ENCODE measurements at regions not wholly inside any gene's neighbourhood (a gene's known extent, or its start where the extent isn't known, plus 50 kb on each side); places are given as distances from the start of the nearest gene placed in this dataset.

- peak in 2 of 5 donors; percentile 53 to 73 for DNase-seq
- Histone ChIP-seq H3K27me3 (no peaks in the 10 kb centered on the region), H3K27ac (no peak overlapping the region), H3K4me3 (no peak overlapping the region), H3K9me3 (no peaks in the 10 kb centered on the region), H3K4me1 (ENCODE audit: insufficient read depth) (no peaks in the 10 kb centered on the region), H3K36me3 (no peaks in the 10 kb centered on the region)
- TF ChIP-seq EP300 (IDR thresholded peaks at IDR 0.05) (no peak), POLR2A (IDR thresholded peaks at IDR 0.05) (no peak), CTCF (IDR thresholded peaks at IDR 0.05) (no peak)
- intact Hi-C loops (cut with DNase I) = no loop called here
- WGBS, 3 donors = 79 to 90% (median 80%) methylated on average over 5 of the region's 5 CpGs
These were observed 122.6 kb upstream of the KLF4 start for GRCh38 chr9:107612136-107612535.

- H3K4me1 ChIP-seq (ENCODE audit: insufficient read depth) = no peaks in the 10 kb centered on the region
- intact Hi-C loops (cut with DNase I) = no loop called here
- H3K9me3 ChIP-seq = no peaks in the 10 kb centered on the region
- no peaks in the 10 kb centered on the region for H3K36me3 ChIP-seq
- DNase-seq = no peak
- TF ChIP-seq POLR2A (IDR thresholded peaks at IDR 0.05) = no peak
- no peak for TF ChIP-seq EP300 (IDR thresholded peaks at IDR 0.05)
- TF ChIP-seq CTCF (IDR thresholded peaks at IDR 0.05) = no peak
- no peaks in the 10 kb centered on the region for H3K27me3 ChIP-seq
- WGBS, 3 donors = 84 to 85% (median 84%) methylated on average over 2 of the region's 2 CpGs
- no peak overlapping the region for H3K27ac ChIP-seq
- H3K4me3 ChIP-seq = no peak overlapping the region
These were observed 120.0 kb upstream of the KLF4 start for GRCh38 chr9:107609547-107609946.

- no peaks in the 10 kb centered on the region for H3K9me3 ChIP-seq
- H3K36me3 ChIP-seq = no peaks in the 10 kb centered on the region
- DNase-seq = no peak
- no peaks in the 10 kb centered on the region for H3K4me1 ChIP-seq (ENCODE audit: insufficient read depth)
- WGBS, 3 donors = 89 to 90% (median 90%) methylated on average over 8 of the region's 8 CpGs
- H3K4me3 ChIP-seq = no peak overlapping the region
- intact Hi-C loops (cut with DNase I) = no loop called here
- H3K27me3 ChIP-seq = no peaks in the 10 kb centered on the region
- TF ChIP-seq CTCF (IDR thresholded peaks at IDR 0.05) = no peak
- no peak for TF ChIP-seq POLR2A (IDR thresholded peaks at IDR 0.05)
- no peak for TF ChIP-seq EP300 (IDR thresholded peaks at IDR 0.05)
- H3K27ac ChIP-seq = no peak overlapping the region
These were observed 116.7 kb upstream of the KLF4 start for GRCh38 chr9:107606149-107606790.

- intact Hi-C loops (cut with DNase I) = no loop called here
- TF ChIP-seq CTCF (IDR thresholded peaks at IDR 0.05) (no peak), POLR2A (IDR thresholded peaks at IDR 0.05) (no peak), EP300 (IDR thresholded peaks at IDR 0.05) (no peak)
- Histone ChIP-seq H3K4me1 (ENCODE audit: insufficient read depth) (no peaks in the 10 kb centered on the region), H3K9me3 (no peaks in the 10 kb centered on the region), H3K4me3 (no peak overlapping the region), H3K36me3 (no peaks in the 10 kb centered on the region), H3K27me3 (no peaks in the 10 kb centered on the region), H3K27ac (no peak overlapping the region)
- WGBS, 3 donors = 85 to 98% (median 96%) methylated on average over 4 of the region's 4 CpGs
- no peak for DNase-seq
These were observed 115.5 kb upstream of the KLF4 start for GRCh38 chr9:107605041-107605440.
